T-helper 2 cell treated with Interferon-gamma antibody and Interleukin-4, amounts not matched to agents 5 μg/mL and 100 μg/mL, for 36 hours (primary cell): ENCODE measurements at regions not wholly inside any gene's neighbourhood (a gene's known extent, or its start where the extent isn't known, plus 50 kb on each side); places are given as distances from the start of the nearest gene placed in this dataset.
"Not testable (repeated sequence)": the region's sequence is repeated elsewhere in the genome, so short reads cannot be mapped to it uniquely, and the experiment has no call there.

ENCODE experiments used
- DNase-seq: peaks from one replicate; pipeline ENCODE4 v3.0.0; 2021; ENCODE audit warnings: low spot score
- H3K27ac Mint-ChIP-seq: one replicate; pipeline ENCODE4 v1.8.0; 2021; ENCODE audit warnings: mild to moderate bottlenecking, mixed read lengths
- H3K27me3 Mint-ChIP-seq: one replicate; pipeline ENCODE4 v1.8.0; 2021; ENCODE audit warnings: low read depth, mixed read lengths
- H3K36me3 Mint-ChIP-seq: one replicate; pipeline ENCODE4 v1.8.0; 2021; ENCODE audit warnings: low read depth, mixed read lengths
- H3K4me1 Mint-ChIP-seq: one replicate; pipeline ENCODE4 v1.8.0; 2021; ENCODE audit warnings: low read depth, mixed read lengths
- H3K4me3 Mint-ChIP-seq: one replicate; pipeline ENCODE4 v1.8.0; 2022; ENCODE audit warnings: mild to moderate bottlenecking, moderate library complexity, mixed read lengths
- H3K9me3 Mint-ChIP-seq: one replicate; pipeline ENCODE4 v1.8.0; 2021; ENCODE audit warnings: mixed read lengths

DNA sequence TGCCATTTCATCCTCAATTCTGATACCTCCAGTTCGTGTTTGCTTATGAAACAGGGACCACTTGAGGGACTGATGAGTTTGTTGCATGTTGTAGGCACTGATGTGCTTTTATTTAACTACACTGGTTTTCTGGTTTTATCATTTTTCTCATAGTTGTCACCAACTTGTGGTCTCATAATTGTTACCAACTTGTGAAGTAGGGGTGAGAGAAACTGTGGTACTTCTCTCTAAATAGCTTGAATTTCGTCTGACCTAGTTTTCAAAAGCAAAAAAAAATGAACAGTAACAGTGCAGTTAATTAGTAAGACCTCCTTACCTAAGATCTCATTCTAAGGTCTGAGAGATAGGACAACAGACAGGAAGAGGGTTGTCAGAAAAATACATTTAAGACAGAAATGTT is 78.0 kb downstream of the ANXA2R start:
- H3K4me3 Mint-ChIP-seq: no peak overlapping the region
- H3K27me3 Mint-ChIP-seq: peaks cover 4% of the 10 kb centered on the region
- H3K27ac Mint-ChIP-seq: no peak overlapping the region
- H3K4me1 Mint-ChIP-seq: peaks cover 9% of the 10 kb centered on the region
- no peaks in the 10 kb centered on the region for H3K9me3 Mint-ChIP-seq
- DNase-seq: no peak
- H3K36me3 Mint-ChIP-seq: peaks cover 2% of the 10 kb centered on the region

DNA sequence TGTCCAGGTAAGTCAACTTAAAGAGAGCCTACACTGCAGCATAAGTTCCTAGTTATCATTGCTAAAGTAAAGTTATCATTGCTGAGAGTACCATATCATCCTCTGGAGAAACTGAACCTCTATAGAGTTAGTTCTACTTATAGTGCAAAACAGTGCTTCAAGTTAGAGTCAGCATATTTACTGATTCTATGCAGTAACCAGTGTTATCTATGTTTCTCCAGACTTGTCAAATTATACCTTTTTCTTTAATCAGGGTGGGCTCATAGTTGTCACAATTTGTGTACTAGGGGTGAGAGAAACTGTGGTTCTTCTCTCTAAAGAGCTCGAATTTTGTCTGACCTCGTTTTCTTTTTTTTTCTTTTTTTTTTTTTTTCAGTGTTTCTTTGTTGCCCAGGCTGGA is 79.6 kb downstream of the ANXA2R start:
- Mint-ChIP-seq H3K9me3 (no peaks in the 10 kb centered on the region), H3K4me1 (peaks cover 7% of the 10 kb centered on the region), H3K27me3 (peaks cover 4% of the 10 kb centered on the region), H3K36me3 (no peaks in the 10 kb centered on the region), H3K4me3 (no peak overlapping the region), H3K27ac (no peak overlapping the region)
- no peak for DNase-seq

DNA sequence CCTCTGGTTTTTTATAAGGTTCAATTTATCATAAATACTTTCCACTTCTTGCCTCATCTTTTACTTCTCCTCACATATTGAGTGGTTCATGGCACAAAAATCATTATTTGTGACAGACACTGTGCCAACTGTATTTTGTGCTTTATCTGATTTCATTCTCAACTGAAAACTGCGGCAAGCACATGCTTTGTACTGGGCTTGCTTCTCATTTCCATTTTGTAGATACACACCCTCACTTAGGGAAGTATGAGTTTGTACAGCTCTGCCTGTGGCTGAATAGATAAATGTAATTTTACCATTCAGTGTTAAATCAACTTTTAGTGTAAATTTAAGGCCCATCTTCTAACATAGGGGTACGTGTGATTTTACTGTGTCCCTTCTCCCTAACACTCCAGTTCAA is 83.6 kb downstream of the ANXA2R start:
- Mint-ChIP-seq H3K27ac (no peak overlapping the region), H3K27me3 (peaks cover 2% of the 10 kb centered on the region), H3K4me3 (no peak overlapping the region), H3K4me1 (peaks cover 15% of the 10 kb centered on the region), H3K36me3 (peaks cover 21% of the 10 kb centered on the region), H3K9me3 (peaks cover 9% of the 10 kb centered on the region)
- DNase-seq: no peak

DNA sequence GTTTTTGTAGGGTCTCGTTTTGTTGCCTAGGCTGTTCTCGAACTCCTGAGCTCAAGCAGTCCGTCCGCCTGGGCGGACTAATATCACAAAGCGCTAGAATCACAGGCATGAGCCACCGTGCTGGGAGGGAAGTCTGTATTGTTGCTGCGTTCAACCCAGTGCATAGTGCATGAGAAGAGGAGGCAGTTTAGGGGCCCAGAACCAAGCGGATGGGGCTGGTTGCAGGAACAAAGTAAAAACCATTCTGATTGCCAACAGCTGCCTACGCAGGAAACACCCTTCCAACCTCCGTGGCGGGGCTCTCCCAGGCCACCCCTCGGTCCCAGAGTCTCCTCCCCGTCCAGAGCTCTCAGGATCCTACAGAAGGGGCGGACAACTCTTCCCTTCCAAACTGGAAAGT is 87.1 kb downstream of the ANXA2R start:
- DNase-seq: no peak
- H3K27ac Mint-ChIP-seq: peak overlapping the region; percentile 100
- peaks cover 25% of the 10 kb centered on the region for H3K36me3 Mint-ChIP-seq
- no peaks in the 10 kb centered on the region for H3K27me3 Mint-ChIP-seq
- peak overlapping the region; percentile 96 for H3K4me3 Mint-ChIP-seq
- H3K9me3 Mint-ChIP-seq: peaks cover 9% of the 10 kb centered on the region
- peaks cover 33% of the 10 kb centered on the region for H3K4me1 Mint-ChIP-seq

DNA sequence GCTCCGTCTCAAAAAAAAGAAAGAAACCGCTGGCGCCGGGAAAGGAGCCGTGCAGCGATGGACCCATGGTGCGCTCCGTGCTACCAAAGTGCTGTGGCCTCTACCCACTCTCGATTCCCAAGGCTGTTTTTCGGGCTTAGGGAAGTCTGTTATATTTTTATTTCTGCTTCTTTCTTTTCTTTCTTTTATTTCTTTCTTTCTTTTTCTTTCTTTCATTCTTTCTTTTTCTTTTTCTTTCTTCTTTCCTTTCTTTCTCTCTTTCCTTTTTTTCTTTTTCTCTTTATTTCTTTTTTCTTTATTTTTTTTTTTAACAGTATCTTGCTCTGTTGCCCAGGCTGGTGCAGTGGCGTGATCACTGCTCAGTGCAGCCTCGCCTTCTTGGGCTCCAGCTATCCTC is 87.5 kb downstream of the ANXA2R start:
- peak overlapping the region; percentile 100 for H3K27ac Mint-ChIP-seq
- H3K9me3 Mint-ChIP-seq: peaks cover 9% of the 10 kb centered on the region
- H3K36me3 Mint-ChIP-seq: peaks cover 25% of the 10 kb centered on the region
- H3K27me3 Mint-ChIP-seq: no peaks in the 10 kb centered on the region
- H3K4me1 Mint-ChIP-seq: peaks cover 33% of the 10 kb centered on the region
- DNase-seq: no peak
- H3K4me3 Mint-ChIP-seq: peak overlapping the region; percentile 96

DNA sequence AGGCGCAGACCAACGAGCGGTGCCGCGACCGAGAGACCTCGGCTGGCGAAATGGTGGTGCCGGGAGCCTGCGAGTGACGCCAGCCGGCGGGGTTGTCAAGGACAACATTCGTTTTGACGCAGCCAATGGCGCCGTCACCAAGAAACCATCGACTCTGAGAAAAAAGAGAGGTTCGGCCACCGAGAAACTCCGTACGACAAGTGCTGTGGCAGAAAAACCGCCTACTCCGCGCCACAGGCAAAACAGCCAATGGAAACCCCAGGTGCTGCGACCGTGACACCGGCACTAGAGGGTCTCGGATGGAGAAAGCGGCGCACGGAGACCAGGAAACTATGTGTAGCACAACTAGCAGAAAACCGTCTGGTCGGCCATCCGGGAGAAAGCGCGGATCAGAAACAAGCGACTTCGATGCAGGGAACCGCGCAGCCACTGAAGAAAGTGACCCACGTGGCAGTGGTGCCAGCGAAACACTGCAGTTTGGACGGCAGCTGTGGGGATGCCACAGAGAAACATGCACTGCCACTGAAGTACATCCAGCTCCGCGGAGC is 88.8 kb downstream of the ANXA2R start:
- peaks cover 29% of the 10 kb centered on the region for H3K4me1 Mint-ChIP-seq

DNA sequence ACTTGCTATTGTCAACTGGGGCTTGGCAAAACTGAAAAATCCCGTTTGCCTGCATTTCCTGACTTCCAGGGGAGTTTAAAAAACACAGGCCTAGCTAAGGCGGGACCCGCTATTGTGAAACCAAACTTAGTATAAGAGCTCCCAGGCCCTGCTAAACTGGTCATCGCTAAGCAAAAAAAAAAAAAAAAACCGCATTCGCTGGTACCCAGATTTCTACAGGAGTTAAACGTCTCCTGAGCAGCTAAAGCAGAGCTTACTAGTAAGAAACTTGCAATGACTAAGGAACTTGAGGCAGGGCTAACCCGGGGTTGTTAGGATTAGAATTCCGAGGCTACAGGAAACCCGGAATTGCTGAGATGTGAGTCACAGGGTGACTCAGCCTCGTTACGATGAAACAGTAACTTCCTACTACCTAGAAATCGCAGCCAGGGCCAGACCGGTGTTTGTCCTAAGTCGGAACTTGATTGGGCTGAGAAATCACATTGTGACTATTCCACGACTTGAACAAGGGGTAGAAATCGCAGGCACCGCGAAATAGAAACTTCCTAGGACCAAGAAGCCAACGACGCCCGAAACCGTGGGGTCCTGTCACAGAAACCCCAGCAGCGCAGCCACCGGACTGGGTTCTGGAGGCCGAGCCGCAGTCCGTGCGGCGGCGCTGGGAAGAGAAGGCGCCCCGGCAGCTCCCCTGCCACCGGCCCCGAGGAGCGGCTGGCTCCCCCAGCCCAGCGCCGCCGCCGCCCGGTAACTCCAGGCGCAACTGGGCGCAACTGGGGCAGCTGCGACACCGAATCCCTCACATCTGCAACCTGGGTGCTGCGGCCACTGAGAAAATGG is 89.4 kb downstream of the ANXA2R start:
- Mint-ChIP-seq H3K36me3 (peaks cover 25% of the 10 kb centered on the region), H3K4me3 (peak overlapping the region; percentile 96), H3K27me3 (peaks cover 2% of the 10 kb centered on the region), H3K9me3 (peaks cover 9% of the 10 kb centered on the region), H3K27ac (peak overlapping the region; percentile 100), H3K4me1 (peaks cover 29% of the 10 kb centered on the region)
- peak; percentile 80 for DNase-seq

More for the DNA sequence above, 88.8 kb downstream of the ANXA2R start:
- Mint-ChIP-seq H3K4me3 (peak overlapping the region; percentile 96), H3K27me3 (no peaks in the 10 kb centered on the region), H3K36me3 (peaks cover 25% of the 10 kb centered on the region), H3K27ac (peak overlapping the region; percentile 100), H3K9me3 (peaks cover 9% of the 10 kb centered on the region)
- peak; percentile 74 for DNase-seq

DNA sequence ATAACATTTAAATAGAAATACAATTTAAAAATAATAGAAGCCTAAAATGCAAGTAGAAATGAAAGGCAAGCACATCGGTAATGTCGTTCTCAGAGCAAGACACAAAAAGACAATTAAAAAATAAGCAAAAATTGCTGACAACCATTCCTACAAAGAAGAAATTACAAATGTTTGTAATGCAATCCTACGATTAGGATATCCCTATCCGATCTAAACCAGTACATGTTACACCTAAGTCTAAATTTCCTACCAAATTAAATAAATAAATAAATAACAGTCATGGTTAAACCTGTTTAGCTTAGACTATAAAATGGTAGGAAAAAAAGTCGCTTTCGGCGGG is 90.0 kb downstream of the ANXA2R start:
- H3K36me3 Mint-ChIP-seq: peaks cover 22% of the 10 kb centered on the region
- H3K4me3 Mint-ChIP-seq: peak overlapping the region; percentile 96
- H3K27ac Mint-ChIP-seq: peak overlapping the region; percentile 100
- peaks cover 4% of the 10 kb centered on the region for H3K27me3 Mint-ChIP-seq
- H3K9me3 Mint-ChIP-seq: peaks cover 7% of the 10 kb centered on the region
- peaks cover 32% of the 10 kb centered on the region for H3K4me1 Mint-ChIP-seq
- no peak for DNase-seq

DNA sequence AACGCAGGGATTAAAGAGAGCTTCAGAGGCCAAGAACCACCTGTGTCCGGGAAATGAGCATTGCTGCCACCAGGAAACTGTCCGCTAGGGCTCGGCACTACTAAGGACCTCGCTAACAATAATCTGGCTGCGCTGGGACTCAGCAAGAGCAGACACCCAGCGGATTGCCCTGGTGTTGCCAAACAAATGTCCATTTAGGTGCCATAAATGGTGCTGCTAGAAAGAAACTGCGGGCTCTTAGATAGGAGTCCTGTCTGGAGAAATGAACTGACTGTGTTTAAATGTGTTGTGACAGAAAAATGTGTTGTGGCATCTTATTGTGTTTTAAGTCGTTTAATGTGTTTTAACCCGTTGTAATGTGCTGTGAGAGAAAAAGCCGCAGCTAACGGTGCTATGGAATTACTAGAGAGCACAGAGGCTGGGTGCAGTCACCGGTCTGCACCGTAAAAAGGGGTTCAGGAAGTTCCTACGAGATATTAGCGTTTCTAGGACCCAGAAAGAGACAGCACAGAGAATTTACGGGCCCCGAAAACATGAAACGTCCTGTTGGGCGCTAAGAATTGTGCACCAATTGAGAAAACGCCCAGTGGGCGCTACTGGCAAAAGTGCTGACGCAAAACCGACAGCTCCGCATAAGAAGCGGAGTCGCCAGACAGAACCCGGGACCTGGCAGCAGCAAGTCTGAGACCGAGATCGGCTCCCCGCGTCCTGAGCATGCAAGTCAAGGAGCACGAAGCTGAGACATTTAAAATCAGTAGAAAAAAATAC is 90.6 kb downstream of the ANXA2R start:
- DNase-seq: peak; percentile 55
- peak overlapping the region; percentile 96 for H3K4me3 Mint-ChIP-seq
- H3K27me3 Mint-ChIP-seq: peaks cover 6% of the 10 kb centered on the region
- peaks cover 32% of the 10 kb centered on the region for H3K4me1 Mint-ChIP-seq
- peak overlapping the region; percentile 100 for H3K27ac Mint-ChIP-seq
- H3K9me3 Mint-ChIP-seq: peaks cover 6% of the 10 kb centered on the region
- H3K36me3 Mint-ChIP-seq: peaks cover 20% of the 10 kb centered on the region

DNA sequence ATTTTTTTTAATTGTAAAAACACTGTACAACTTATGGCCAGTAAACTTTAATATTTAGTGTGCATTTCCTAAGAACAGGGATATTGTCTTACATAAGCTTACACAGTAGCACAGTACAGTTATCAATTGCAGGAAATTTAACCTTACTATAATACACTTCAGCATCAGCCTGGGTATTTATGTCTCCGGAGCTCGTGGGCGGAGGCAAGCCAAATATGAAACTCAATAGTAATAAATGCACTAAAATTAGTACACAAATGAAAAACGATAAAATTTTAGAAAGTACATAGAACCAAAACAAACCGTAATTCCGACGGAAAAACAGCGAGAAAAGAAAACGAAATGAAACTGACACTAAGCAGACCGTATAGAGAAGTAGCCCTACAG is 91.2 kb downstream of the ANXA2R start:
- Mint-ChIP-seq H3K27me3 (peaks cover 11% of the 10 kb centered on the region), H3K36me3 (peaks cover 15% of the 10 kb centered on the region), H3K9me3 (peaks cover 6% of the 10 kb centered on the region), H3K4me3 (peak overlapping the region; percentile 96), H3K27ac (peak overlapping the region; percentile 100), H3K4me1 (peaks cover 29% of the 10 kb centered on the region)
- DNase-seq: peak; percentile 22

DNA sequence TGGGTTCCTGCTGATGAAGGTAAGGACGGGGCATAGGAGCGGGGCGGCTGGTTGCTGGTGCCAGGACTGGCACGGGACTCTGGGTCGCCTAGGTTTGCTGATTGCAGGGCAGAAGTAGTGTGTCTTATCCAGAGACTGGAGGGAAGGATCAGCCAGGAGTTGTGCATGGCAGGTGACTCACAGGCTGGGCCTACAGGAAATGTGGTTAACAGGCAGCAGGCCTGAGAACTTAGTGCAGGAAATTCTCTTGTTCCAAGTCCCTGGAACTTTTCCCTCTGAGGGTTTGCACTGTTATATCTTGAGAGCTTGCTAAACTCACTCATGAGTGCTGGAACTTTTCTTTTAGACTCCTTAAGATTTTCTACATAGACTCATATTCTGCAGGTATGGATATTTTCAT is 95.1 kb downstream of the ANXA2R start:
- H3K27ac Mint-ChIP-seq: no peak overlapping the region
- H3K4me3 Mint-ChIP-seq: no peak overlapping the region
- peaks cover 15% of the 10 kb centered on the region for H3K4me1 Mint-ChIP-seq
- H3K9me3 Mint-ChIP-seq: no peaks in the 10 kb centered on the region
- no peaks in the 10 kb centered on the region for H3K36me3 Mint-ChIP-seq
- DNase-seq: no peak
- peaks cover 30% of the 10 kb centered on the region for H3K27me3 Mint-ChIP-seq

DNA sequence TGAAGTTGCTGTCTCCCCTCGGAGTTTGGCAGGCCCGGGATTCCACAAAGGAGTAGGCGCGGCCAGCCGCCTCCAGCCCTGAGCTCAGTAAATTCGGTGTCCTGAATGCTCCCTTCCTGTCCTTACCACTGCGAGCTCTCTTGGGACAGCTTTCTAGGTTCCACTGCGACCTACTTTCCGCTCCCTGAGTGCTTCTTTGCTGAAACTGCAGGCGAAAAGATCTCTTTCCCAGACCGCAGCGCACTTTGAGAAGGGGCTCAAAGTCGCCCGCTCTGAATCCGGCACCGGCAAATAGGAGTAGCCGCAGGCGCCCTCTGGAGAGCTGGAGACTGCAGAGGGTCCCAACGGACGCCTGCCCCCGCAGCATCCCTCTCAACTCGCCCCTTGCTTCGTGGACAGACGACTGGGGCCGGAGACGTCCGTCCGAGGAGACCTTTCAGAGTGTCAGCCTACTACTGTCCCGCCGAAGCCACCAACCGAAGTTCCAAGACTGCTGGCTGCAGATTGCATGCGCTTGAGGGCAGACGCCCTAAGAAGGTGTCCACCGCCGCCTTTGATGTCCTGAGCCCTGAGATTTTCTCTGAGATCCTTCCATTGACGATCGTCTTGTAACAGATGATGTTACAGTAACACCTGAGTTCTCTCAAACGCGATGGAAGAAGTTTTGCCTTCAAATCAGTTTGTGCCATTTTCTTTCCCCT is 96.0 kb downstream of the ANXA2R start:
- Mint-ChIP-seq H3K27ac (no peak overlapping the region), H3K27me3 (peaks cover 30% of the 10 kb centered on the region), H3K9me3 (no peaks in the 10 kb centered on the region), H3K4me1 (peaks cover 7% of the 10 kb centered on the region), H3K36me3 (no peaks in the 10 kb centered on the region), H3K4me3 (no peak overlapping the region)
- no peak for DNase-seq

DNA sequence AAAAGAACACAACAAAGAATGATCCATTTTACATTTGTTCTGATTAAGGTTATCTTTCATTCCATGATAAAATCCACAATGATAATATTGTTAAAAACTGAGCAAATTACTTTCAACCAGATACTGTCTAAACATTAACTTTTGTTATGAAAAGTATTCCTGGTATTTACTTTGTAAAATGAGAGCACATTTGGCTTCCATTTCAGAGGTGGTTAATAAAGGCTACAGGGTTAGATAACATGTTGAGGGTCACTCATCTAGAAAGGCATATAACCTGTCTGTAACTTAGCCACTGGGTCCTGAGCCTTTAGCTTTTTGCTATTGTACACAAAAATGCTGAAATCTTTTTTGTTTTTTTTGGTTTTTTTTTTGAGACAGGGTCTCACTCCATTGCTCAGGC is 99.3 kb downstream of the ANXA2R start:
- no peaks in the 10 kb centered on the region for H3K9me3 Mint-ChIP-seq
- no peak overlapping the region for H3K4me3 Mint-ChIP-seq

DNA sequence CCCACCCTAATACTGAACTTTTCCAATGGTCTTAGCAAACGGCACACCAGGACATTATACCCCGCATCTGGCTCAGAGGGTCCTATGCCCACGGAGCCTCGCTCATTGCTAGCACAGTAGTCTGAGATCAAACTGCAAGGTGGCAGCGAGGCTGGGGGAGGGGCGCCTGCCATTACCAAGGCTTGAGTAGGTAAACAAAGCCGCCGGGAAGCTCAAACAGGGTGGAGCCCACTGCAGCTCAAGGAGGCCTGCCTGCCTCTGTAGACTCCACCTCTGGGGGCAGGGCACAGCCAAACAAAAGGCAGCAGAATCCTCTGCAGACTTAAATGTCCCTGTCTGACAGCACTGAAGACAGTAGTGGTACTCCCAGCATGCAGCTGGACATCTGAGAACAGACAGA is 108.1 kb downstream of the ANXA2R start:
- not testable (repeated sequence) for H3K27ac Mint-ChIP-seq, H3K4me1 Mint-ChIP-seq, H3K4me3 Mint-ChIP-seq, H3K9me3 Mint-ChIP-seq, DNase-seq, H3K36me3 Mint-ChIP-seq
- H3K27me3 Mint-ChIP-seq: peaks cover 32% of the 10 kb centered on the region

More for the DNA sequence above, 99.3 kb downstream of the ANXA2R start:
- DNase-seq: no peak
- peaks cover 2% of the 10 kb centered on the region for H3K36me3 Mint-ChIP-seq
- H3K27me3 Mint-ChIP-seq: peaks cover 31% of the 10 kb centered on the region
- peaks cover 7% of the 10 kb centered on the region for H3K4me1 Mint-ChIP-seq
- no peak overlapping the region for H3K27ac Mint-ChIP-seq
